ENCODE measurements at regions not wholly inside any gene's neighbourhood (a gene's known extent, or its start where the extent isn't known, plus 50 kb on each side); places are given as distances from the start of the nearest gene placed in this dataset.
"Not testable (repeated sequence)": the region's sequence is repeated elsewhere in the genome, so short reads cannot be mapped to it uniquely, and the experiment has no call there.

DNA sequence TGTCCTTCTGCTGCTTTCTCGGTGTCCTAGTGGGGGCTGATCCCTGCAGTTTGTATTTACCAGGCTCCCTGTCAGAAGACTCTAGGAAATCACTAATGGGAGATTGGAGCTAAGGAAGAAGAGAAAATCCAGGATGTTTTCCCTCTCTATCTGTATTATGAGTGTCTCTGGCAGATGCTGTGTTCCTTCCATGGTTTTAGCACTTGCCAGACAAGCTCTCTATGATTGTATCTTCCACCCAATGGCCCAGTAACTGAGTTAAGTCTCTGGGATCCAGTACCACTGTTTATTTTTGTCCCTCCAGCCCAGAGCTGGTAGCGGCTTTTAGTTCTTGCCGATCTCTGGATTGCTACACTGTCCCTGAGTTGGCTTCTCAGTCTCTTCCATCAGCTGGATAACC is 494.8 kb upstream of the SLC39A10 start:
- DNase-seq (ENCODE audit: low read depth): no peak

DNA sequence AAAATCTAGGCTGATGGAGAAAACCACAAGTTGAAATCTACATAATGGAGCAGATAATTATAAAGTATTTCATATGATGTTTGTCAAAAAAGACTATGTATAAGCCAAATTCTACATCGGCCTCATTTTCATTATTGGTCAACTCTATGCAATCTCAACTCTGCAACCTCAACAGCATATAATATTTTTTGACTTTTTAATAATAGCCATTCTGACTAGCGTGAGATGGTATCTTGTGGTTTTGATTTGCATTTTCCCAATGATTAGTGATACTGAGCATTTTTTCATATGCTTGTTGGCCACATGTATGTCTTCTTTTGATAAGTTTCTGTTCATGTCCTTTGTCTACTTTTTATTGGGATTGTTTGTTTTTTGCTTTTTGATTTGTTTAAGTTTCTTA is 496.1 kb upstream of the SLC39A10 start:
- no peak for DNase-seq (ENCODE audit: low read depth)

GRCh38 chr2:195151711-195152110 is 505.3 kb upstream of the SLC39A10 start:
- DNase-seq (ENCODE audit: low read depth): no peak

- no peak for DNase-seq (ENCODE audit: low read depth)
Observed at GRCh38 chr2:195150819-195151218, 506.2 kb upstream of the SLC39A10 start.

- DNase-seq (ENCODE audit: low read depth): no peak
Observed at GRCh38 chr2:195148004-195148403, 509.0 kb upstream of the SLC39A10 start.

GRCh38 chr2:195146761-195147541 is 510.1 kb upstream of the SLC39A10 start:
- no peak for DNase-seq (ENCODE audit: low read depth)

DNA sequence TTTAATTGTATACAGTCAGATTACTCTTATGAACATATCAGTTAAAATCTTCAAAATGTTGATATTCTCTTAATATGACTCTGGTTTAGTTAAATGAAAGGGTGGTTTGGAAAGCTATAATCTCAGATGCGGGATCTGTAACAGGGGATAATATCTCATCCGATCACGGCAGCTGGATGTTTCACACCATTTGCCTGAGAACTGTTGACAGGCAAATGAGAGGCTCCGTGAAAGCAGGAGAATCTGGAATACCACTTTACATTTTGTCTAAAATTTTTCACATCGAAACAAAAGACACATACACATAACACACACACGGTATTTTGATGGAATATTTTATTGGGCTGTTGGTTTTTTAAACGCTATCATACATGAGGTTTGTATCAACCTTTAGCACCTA is 518.6 kb upstream of the SLC39A10 start:
- no peak for DNase-seq (ENCODE audit: low read depth)

DNA sequence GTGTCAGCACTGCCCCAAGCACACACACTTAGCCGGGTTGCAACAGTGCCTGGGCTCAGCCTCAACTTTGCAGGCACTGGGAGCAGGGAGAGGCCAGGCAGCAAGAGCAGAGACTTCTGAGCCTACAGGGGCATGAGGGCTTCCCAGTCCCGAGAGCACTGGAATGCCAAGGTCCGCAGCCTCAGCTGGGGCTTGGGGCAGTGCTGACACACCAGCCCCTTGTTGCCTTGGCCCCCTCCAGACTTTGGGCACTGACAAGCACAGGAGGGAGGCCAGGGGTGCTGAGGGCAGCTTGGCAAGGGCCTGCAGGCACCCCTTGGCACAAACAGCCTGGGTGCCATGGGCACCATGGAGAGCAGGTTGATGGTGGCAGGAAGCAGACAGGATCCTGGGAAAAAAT is 531.1 kb upstream of the SLC39A10 start:
- not testable (repeated sequence) for DNase-seq (ENCODE audit: low read depth)

DNA sequence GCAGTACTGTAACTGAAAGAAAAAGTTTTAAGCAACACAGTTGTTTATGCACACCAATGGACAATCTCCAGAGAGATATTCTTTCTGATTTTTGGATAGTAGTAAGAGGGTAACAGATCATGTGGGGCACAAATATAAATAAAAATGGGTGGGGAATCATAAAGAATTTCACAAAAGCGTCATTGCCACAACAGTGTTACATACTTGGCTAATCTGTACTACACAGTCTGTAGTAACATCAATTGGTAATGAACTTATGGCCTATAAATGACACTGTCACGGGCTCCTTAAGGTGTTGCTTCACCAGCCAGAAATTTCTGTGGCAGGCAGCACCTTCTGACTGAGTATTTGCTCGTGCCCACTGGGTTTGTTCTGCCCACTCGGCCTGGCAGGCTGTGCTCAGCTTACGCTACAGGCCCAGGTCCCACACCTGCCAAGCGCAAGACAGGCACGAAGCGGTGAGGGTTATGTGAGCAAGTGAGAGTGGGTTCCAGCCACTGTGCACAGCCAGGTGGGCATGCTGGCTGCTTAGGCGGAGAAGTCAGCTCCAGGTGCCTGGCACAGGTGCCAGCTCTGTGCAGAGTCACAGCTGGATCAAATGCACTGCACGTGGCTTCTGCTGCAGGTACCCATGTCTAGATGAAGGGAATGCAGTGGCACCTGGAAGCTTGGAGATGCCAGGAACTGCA is 532.5 kb upstream of the SLC39A10 start:
- no peak for DNase-seq (ENCODE audit: low read depth)

GRCh38 chr2:195122653-195123052 is 534.4 kb upstream of the SLC39A10 start:
- DNase-seq (ENCODE audit: low read depth): no peak

DNA sequence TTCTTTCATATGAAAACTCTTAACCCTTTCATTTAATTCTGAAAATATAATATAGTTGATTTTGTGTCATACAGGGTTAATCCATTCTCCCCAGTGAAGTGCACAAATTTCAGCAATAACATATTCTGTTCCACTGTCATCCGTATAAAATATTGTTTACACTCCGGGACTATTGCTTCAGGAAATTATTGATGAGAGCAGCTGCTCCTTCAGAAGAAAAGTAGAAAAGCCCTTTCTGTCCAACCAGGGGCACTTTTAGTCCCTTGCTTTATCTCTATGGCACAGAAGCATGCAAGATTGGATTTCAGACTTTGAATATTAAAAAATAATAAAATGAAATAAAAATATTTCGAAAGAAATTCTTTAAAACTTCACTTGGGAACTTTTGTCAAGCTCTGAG is 535.7 kb upstream of the SLC39A10 start:
- no peak for DNase-seq (ENCODE audit: low read depth)

DNA sequence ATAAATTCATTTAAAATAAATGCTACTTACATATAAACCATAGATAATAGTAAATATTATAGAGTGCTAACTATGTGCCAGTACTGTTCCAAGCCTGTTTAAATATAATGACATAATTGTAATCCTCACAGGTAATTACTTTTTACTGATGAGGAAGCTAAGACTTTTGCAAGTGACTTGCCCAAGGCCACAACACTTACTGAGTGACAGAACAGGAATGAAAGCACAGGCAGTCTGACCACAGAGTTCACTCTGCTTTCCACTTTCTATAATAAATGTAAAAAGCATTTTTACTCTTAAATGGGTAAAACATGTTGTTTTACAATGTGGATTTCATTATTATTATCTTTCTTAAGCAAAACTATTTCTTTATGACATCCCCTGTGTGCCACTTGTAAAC is 537.8 kb upstream of the SLC39A10 start:
- DNase-seq (ENCODE audit: low read depth): no peak

- no peak for DNase-seq (ENCODE audit: low read depth)
Observed at GRCh38 chr2:195118276-195118675, 538.8 kb upstream of the SLC39A10 start.

- no peak for DNase-seq (ENCODE audit: low read depth)
Observed at GRCh38 chr2:195117011-195117410, 540.0 kb upstream of the SLC39A10 start.

- no peak for DNase-seq (ENCODE audit: low read depth)
Observed at GRCh38 chr2:195115738-195116137, 541.3 kb upstream of the SLC39A10 start.

GRCh38 chr2:195108182-195108581 is 548.8 kb upstream of the SLC39A10 start:
- DNase-seq (ENCODE audit: low read depth): no peak

- DNase-seq (ENCODE audit: low read depth): no peak
Observed at GRCh38 chr2:195106681-195107380, 550.2 kb upstream of the SLC39A10 start.

DNA sequence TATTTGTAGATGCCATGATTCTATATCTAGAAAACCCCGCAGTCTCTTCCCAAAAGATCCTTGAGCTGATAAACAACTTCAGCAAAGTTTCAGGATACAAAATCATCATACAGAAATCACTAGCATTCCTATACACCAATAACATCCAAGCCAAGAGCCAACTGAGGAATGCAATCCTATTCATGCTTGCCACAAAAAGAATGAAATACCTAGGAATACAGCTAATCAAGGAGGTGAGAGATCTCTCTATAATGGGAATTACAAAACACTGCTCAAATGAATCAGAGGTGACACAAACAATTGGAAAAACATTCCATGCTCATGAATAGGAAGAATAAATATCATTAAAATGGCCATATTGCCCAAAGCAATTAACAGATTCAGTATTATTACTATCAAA is 551.4 kb upstream of the SLC39A10 start:
- DNase-seq (ENCODE audit: low read depth): no peak

GRCh38 chr2:195094330-195094729 is 562.7 kb upstream of the SLC39A10 start:
- no peak for DNase-seq (ENCODE audit: low read depth)

GRCh38 chr2:195092341-195092740 is 564.7 kb upstream of the SLC39A10 start:
- no peak for DNase-seq (ENCODE audit: low read depth)

- not testable (repeated sequence) for DNase-seq (ENCODE audit: low read depth)
Observed at GRCh38 chr2:195072806-195073205, 584.2 kb upstream of the SLC39A10 start.

DNA sequence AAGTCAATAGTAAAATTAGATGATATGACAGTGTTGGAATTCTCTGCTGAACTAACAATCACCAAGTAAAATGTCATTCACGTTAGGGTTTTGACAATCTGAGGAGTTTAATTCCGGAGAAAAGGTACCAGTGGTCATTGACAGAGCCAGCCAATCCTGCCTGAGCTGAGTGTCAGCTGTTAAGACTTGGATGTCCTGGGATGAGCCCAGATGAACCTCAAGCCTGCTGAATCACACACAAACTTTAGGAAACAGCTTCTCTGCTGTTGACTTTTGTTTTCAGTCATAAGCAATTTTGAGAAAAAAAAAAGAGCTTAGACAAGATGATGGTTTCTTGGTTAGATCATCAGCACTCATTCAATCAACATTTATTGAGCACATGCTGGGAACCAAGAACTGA is 600.0 kb upstream of the SLC39A10 start:
- DNase-seq (ENCODE audit: low read depth): no peak

DNA sequence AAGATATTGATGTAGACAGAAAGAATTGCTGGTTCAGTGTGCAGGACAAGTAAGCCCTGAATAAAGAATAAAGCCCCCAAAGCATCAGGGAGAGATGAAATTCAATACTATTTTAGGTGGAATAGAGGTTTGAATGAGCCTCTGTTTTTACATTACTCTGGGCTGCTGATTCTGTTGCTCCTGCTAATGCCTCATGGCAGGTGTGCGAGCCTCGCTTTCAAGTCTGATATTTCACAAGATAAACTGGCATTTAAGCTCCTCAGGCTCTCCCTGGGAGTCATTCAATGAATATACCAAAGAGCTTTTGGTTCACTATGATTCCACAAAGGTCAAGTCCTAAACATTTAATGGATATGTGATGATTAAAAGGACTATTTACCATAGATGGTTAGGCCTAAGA is 601.0 kb upstream of the SLC39A10 start:
- DNase-seq (ENCODE audit: low read depth): no peak

All from CMK (cell line).